GM12872 (cell line): ENCODE measurements at regions not wholly inside any gene's neighbourhood (a gene's known extent, or its start where the extent isn't known, plus 50 kb on each side); places are given as distances from the start of the nearest gene placed in this dataset.

Experiments
- CTCF ChIP-seq: IDR thresholded peaks from 3 replicates; pipeline ENCODE4 v1.5.1; 2011; ENCODE audit warnings: low read depth, mild to moderate bottlenecking, low read length, moderate library complexity; ENCODE audit not compliant: insufficient read depth

- no peak for TF ChIP-seq CTCF
These were observed 421.4 kb downstream of the COG6 start for GRCh38 chr13:40076765-40077362.

- TF ChIP-seq CTCF, result no peak
These were observed 422.1 kb downstream of the COG6 start for GRCh38 chr13:40077396-40078027.

DNA sequence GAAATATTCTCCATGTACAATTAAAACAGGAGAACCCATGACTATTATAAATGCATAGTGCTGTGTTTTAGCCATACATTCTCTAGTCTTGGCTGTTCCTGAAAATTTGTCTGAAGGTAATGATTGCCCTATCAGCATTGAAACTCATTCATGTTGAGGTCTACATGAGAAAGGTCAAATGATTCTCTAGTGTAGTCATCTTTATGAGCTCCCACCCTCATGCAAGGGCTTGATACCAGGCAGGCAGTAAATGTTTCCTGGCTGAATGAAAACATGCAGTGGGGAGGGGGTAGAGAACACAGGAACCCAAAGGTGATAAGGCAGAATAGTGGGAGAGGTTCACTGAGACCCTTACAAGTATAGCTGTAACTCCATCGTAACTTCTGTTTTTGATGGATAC lies 424.3 kb downstream of the COG6 start:
- no peak for TF ChIP-seq CTCF

DNA sequence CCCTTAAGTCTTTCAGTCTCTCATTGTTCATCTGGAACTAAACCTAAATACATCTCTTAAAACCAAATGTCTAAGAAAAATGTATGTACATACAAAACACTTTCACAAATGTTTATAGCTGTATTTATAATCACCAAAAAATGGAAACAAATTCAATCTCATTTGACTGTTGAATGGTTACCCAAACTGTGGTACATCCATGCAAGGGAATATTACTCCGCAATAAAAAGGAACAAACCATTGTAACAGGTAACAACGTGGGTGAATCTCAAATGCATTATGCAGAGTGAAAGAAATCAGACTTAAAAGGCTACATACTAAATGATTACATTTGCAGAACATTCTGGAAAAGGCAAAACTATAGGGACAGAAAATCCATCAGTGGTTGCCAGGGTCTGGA lies 425.2 kb downstream of the COG6 start:
- TF ChIP-seq CTCF, result no peak

GRCh38 chr13:40082639-40083038 lies 427.2 kb downstream of the COG6 start:
- TF ChIP-seq CTCF, result no peak

GRCh38 chr13:40083841-40084240 lies 428.4 kb downstream of the COG6 start:
- TF ChIP-seq CTCF, result no peak

DNA sequence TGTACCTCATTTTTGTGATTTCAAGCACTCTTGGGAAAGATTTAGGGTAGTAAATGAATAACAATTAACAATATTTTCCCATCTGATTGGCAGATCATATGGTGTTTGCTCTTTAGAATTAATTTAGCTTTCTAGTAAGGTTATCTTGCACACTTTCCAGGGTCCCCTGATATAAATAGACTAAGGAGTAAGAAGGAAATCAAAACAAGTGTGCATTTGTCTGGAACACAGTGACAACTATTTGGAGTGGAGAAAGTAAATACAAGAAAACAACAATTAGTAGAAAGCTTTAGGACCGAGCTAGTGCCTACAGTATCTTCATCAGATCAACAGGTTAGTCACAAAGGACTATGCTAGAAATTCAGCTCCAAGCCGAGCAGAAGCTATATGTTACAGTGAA lies 429.5 kb downstream of the COG6 start:
- TF ChIP-seq CTCF, result no peak
